ENCODE measurements at regions not wholly inside any gene's neighbourhood (a gene's known extent, or its start where the extent isn't known, plus 50 kb on each side); places are given as distances from the start of the nearest gene placed in this dataset.

DNA sequence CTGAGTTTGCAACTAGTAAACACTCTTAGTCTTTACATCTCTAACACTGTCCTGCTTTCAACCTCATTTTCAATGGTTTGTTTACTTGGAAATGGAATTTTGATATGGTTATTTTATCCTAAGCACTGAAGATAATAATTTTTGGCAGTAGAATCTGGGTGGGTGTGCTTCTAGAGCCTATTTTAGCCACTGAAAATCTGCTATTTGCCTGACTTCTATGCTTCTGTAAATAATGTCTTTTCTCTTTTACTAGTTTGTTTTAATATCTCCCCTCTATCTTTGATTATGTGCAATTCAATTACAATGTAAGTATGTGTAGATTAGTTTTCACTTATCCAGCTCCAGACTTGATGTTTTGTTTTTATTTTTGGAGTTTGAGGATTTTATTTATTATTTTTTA, 197.5 kb downstream of the TUSC1 start:
- H3K27ac Mint-ChIP-seq: no peak overlapping the region
- intact Hi-C loops (cut with micrococcal nuclease): no loop called here
- H3K9me3 Mint-ChIP-seq: peaks cover 14% of the 10 kb centered on the region
- no peaks in the 10 kb centered on the region for H3K36me3 Mint-ChIP-seq (ENCODE audit: low read depth)
- H3K27me3 Mint-ChIP-seq: no peaks in the 10 kb centered on the region
- ATAC-seq (no peak), DNase-seq (no peak)
- no peaks in the 10 kb centered on the region for H3K4me1 Mint-ChIP-seq (ENCODE audit: low read depth)
- no peak for TF ChIP-seq CTCF (IDR thresholded peaks at IDR 0.05)
- ChIA-PET POLR2A (no interaction called here), CTCF (no interaction called here)
- H3K4me3 Mint-ChIP-seq: no peak overlapping the region

- POLR2A ChIA-PET: no interaction called here
- H3K36me3 Mint-ChIP-seq (ENCODE audit: low read depth): no peaks in the 10 kb centered on the region
- H3K4me3 Mint-ChIP-seq: no peak overlapping the region
- H3K4me1 Mint-ChIP-seq (ENCODE audit: low read depth): no peaks in the 10 kb centered on the region
- DNase-seq (no peak), ATAC-seq (no peak)
- TF ChIP-seq CTCF (IDR thresholded peaks at IDR 0.05): no peak
- CTCF ChIA-PET: no interaction called here
- intact Hi-C loops (cut with micrococcal nuclease): no loop called here
- H3K27me3 Mint-ChIP-seq: no peaks in the 10 kb centered on the region
- H3K27ac Mint-ChIP-seq: no peak overlapping the region
- peaks cover 27% of the 10 kb centered on the region for H3K9me3 Mint-ChIP-seq
These were observed 205.6 kb downstream of the TUSC1 start for GRCh38 chr9:25472681-25473080.

GRCh38 chr9:25472085-25472607, 206.1 kb downstream of the TUSC1 start:
- Mint-ChIP-seq H3K4me3 (no peak overlapping the region), H3K27ac (no peak overlapping the region), H3K36me3 (ENCODE audit: low read depth) (no peaks in the 10 kb centered on the region), H3K4me1 (ENCODE audit: low read depth) (no peaks in the 10 kb centered on the region), H3K9me3 (peaks cover 27% of the 10 kb centered on the region), H3K27me3 (no peaks in the 10 kb centered on the region)
- ChIA-PET CTCF (no interaction called here), POLR2A (no interaction called here)
- DNase-seq (no peak), ATAC-seq (no peak)
- no peak for TF ChIP-seq CTCF (IDR thresholded peaks at IDR 0.05)
- intact Hi-C loops (cut with micrococcal nuclease): no loop called here

GRCh38 chr9:25461416-25461815, 216.8 kb downstream of the TUSC1 start:
- H3K9me3 Mint-ChIP-seq: peaks cover 27% of the 10 kb centered on the region
- DNase-seq (no peak), ATAC-seq (no peak)
- H3K36me3 Mint-ChIP-seq (ENCODE audit: low read depth): no peaks in the 10 kb centered on the region
- H3K27ac Mint-ChIP-seq: no peak overlapping the region
- ChIA-PET CTCF (no interaction called here), POLR2A (no interaction called here)
- intact Hi-C loops (cut with micrococcal nuclease): no loop called here
- TF ChIP-seq CTCF (IDR thresholded peaks at IDR 0.05): no peak
- no peak overlapping the region for H3K4me3 Mint-ChIP-seq
- no peaks in the 10 kb centered on the region for H3K4me1 Mint-ChIP-seq (ENCODE audit: low read depth)
- no peaks in the 10 kb centered on the region for H3K27me3 Mint-ChIP-seq

GRCh38 chr9:25453875-25454274, 224.4 kb downstream of the TUSC1 start:
- intact Hi-C loops (cut with micrococcal nuclease): no loop called here
- ATAC-seq (no peak), DNase-seq (no peak)
- no peak overlapping the region for H3K4me3 Mint-ChIP-seq
- no peaks in the 10 kb centered on the region for H3K36me3 Mint-ChIP-seq (ENCODE audit: low read depth)
- H3K4me1 Mint-ChIP-seq (ENCODE audit: low read depth): no peaks in the 10 kb centered on the region
- ChIA-PET POLR2A (no interaction called here), CTCF (interaction anchor here (0.6 kb wide), 1 partner anchor 43 kb away, joined by 3 read pairs; no protein-coding TSS in a partner anchor)
- H3K27ac Mint-ChIP-seq: no peak overlapping the region
- no peaks in the 10 kb centered on the region for H3K27me3 Mint-ChIP-seq
- TF ChIP-seq CTCF (IDR thresholded peaks at IDR 0.05): no peak
- H3K9me3 Mint-ChIP-seq: peaks cover 16% of the 10 kb centered on the region

Measured in activated CD8-positive, alpha-beta T cell treated with anti-CD3 and anti-CD28 coated beads for 36 hours (primary cell).